ENCODE measurements at regions not wholly inside any gene's neighbourhood (a gene's known extent, or its start where the extent isn't known, plus 50 kb on each side); places are given as distances from the start of the nearest gene placed in this dataset.

DNA sequence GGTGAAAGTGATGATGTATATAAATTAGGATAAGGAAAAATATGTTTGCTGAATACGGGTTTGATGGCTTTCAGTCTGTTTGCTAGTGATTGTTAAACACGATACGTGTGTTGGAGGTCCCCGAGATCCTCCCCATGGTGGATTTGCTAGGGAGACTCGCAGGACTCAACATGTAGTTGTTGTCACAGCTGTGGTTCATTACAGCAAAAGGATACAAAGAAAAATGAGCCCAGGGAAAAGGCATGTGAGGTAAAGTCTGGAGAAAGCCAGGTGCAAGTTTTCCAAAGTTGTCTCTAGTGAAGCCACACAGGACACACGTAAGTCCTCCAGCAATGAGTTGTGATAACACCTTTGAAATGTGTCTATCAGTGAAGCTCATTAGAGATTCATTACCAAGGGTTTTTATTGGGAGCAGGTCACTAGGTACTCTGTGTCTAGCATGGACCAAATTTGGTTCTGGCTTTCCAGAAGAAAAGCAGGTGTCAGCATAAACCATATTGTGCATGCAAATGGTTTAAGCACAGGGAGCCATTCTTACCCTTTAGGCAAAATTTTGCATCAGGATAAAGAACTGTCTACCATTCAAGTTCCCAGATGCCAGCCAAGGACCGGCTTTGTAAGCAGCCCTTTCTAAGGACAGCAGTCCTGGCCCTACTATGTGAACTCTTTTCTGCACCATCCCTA is 215.2 kb upstream of the WSCD1 start:
- TF ChIP-seq, protein P1, sequence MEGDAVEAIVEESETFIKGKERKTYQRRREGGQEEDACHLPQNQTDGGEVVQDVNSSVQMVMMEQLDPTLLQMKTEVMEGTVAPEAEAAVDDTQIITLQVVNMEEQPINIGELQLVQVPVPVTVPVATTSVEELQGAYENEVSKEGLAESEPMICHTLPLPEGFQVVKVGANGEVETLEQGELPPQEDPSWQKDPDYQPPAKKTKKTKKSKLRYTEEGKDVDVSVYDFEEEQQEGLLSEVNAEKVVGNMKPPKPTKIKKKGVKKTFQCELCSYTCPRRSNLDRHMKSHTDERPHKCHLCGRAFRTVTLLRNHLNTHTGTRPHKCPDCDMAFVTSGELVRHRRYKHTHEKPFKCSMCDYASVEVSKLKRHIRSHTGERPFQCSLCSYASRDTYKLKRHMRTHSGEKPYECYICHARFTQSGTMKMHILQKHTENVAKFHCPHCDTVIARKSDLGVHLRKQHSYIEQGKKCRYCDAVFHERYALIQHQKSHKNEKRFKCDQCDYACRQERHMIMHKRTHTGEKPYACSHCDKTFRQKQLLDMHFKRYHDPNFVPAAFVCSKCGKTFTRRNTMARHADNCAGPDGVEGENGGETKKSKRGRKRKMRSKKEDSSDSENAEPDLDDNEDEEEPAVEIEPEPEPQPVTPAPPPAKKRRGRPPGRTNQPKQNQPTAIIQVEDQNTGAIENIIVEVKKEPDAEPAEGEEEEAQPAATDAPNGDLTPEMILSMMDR (IDR thresholded peaks at IDR 0.05), result no peak
- H3K36me3 ChIP-seq, result no peaks in the 10 kb centered on the region
- H3K27me3 ChIP-seq, result no peaks in the 10 kb centered on the region
- H3K4me1 ChIP-seq (ENCODE audit: control insufficient read depth in 1 of 2, insufficient read depth in 1 of 2, low read depth in 1 of 2, low read length in 1 of 2), result no peaks in the 10 kb centered on the region
- H3K9me3 ChIP-seq, result no peaks in the 10 kb centered on the region
- H3K4me3 ChIP-seq (ENCODE audit: low read depth in 1 of 2, low read length in 1 of 2), result no peak overlapping the region
- no peak overlapping the region for H3K27ac ChIP-seq

- H3K27me3 ChIP-seq, result no peaks in the 10 kb centered on the region
- H3K27ac ChIP-seq, result no peak overlapping the region
- H3K9me3 ChIP-seq, result no peaks in the 10 kb centered on the region
- TF ChIP-seq, protein P1 (IDR thresholded peaks at IDR 0.05), result no peak
- no peaks in the 10 kb centered on the region for H3K36me3 ChIP-seq
- no peaks in the 10 kb centered on the region for H3K4me1 ChIP-seq (ENCODE audit: control insufficient read depth in 1 of 2, insufficient read depth in 1 of 2, low read depth in 1 of 2, low read length in 1 of 2)
- no peak overlapping the region for H3K4me3 ChIP-seq (ENCODE audit: low read depth in 1 of 2, low read length in 1 of 2)
Measured at GRCh38 chr17:5861246-5861645, 208.9 kb upstream of the WSCD1 start.

- Histone ChIP-seq H3K36me3 (no peaks in the 10 kb centered on the region), H3K4me1 (ENCODE audit: control insufficient read depth in 1 of 2, insufficient read depth in 1 of 2, low read depth in 1 of 2, low read length in 1 of 2) (no peaks in the 10 kb centered on the region), H3K27me3 (no peaks in the 10 kb centered on the region), H3K4me3 (ENCODE audit: low read depth in 1 of 2, low read length in 1 of 2) (no peak overlapping the region), H3K9me3 (no peaks in the 10 kb centered on the region), H3K27ac (no peak overlapping the region)
- TF ChIP-seq, protein P1 (IDR thresholded peaks at IDR 0.05), result no peak
Measured at GRCh38 chr17:5861854-5862253, 208.3 kb upstream of the WSCD1 start.

DNA sequence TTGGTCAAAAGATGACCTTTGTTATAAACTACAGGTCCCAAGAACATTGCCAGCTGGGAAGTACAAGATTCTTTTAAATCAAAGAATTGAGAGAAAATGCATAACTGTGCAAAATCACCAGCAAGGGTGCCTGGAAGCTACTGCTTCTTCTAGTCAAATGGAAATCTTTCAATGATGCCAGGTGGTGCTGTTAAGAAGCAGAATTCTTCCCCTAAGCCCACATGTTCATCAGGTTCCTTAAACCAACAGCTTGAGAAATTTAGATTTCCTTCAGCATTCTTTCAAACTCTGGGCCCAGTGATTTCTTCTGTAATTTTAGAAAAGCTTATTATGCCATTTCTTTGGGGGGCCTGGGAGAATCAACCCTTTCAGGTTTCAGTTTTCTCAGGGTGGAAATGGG is 207.8 kb upstream of the WSCD1 start:
- TF ChIP-seq, protein P1 (IDR thresholded peaks at IDR 0.05), result no peak
- no peaks in the 10 kb centered on the region for H3K36me3 ChIP-seq
- no peaks in the 10 kb centered on the region for H3K27me3 ChIP-seq
- H3K4me3 ChIP-seq (ENCODE audit: low read depth in 1 of 2, low read length in 1 of 2), result no peak overlapping the region
- no peaks in the 10 kb centered on the region for H3K4me1 ChIP-seq (ENCODE audit: control insufficient read depth in 1 of 2, insufficient read depth in 1 of 2, low read depth in 1 of 2, low read length in 1 of 2)
- H3K27ac ChIP-seq, result no peak overlapping the region
- H3K9me3 ChIP-seq, result no peaks in the 10 kb centered on the region

DNA sequence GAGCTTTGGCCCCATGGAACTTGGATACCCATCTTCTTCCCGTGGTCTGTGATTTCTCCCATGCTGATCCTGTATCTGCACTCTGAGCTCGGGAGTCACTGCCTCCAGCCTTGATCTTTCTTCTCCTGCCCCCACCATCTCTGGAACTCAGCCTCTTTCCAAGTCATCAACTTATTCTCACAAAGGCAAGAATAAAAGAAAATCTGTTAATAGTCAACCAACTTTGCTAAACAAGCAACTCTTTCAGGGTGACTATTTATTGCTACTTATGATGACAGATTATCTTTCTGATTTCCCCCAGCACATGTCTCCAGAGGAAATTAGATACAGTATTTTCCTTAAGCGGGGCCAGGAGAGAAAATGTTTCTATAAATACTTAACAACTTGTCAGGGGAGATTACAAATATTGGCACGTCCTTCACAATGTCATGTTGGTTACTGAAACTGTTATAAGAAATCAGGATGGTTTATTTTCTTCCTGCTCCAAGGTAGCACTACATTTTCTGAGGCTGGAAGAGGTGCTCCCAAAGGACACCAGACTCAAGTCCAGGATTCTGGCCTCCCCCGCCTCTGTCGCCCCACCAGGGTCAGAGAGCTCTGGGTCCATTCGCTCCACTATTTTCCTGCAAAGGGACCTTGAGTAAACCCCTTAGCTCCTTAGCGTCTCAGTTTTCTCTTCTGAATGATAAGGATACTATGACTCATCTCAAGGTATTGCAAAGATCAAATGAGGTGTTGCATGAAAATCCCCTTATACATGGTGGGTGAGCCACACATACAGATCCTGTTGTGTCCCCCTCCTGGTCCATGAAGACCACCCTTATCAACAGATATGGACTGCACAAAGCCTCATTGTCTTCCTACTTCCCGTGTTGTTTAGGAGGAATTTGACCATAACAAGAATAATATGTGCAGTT is 205.2 kb upstream of the WSCD1 start:
- Histone ChIP-seq H3K4me3 (ENCODE audit: low read depth in 1 of 2, low read length in 1 of 2) (no peak overlapping the region), H3K36me3 (no peaks in the 10 kb centered on the region), H3K9me3 (no peaks in the 10 kb centered on the region), H3K4me1 (ENCODE audit: control insufficient read depth in 1 of 2, insufficient read depth in 1 of 2, low read depth in 1 of 2, low read length in 1 of 2) (no peaks in the 10 kb centered on the region), H3K27me3 (no peaks in the 10 kb centered on the region), H3K27ac (no peak overlapping the region)
- TF ChIP-seq, protein P1 (IDR thresholded peaks at IDR 0.05), result no peak
